NCI-H128 (cell line): ENCODE measurements at regions not wholly inside any gene's neighbourhood (a gene's known extent, or its start where the extent isn't known, plus 50 kb on each side); places are given as distances from the start of the nearest gene placed in this dataset.

ENCODE experiments used
- DNase-seq: peaks from one replicate; lab custom pipeline; 2025; ENCODE audit not compliant: unreplicated experiment; lab: John Stamatoyannopoulos, UW

DNA sequence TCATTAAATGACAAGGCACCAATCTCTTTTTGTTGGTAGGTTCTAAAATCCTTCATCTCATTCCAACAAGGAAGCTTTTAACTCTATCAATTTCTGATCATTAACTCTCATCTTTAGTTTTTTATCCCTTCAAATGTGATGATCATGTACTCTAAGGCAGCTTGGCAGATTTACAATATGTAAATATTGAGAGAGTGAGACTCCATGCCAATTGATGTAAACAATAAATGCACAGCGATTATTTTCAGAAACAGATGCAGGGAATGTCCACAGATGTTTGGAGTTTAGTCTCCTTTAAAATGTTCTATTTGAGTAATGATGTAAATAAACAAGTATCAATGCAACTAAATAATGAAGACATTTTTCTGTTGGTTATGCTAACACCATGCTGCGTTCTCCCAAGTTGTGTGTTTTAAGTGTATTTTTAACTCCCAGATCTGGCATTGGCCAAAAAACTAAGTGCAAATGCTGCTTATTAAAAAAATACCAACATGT lies 213.8 kb downstream of the AHR start:
- no peak for DNase-seq

DNA sequence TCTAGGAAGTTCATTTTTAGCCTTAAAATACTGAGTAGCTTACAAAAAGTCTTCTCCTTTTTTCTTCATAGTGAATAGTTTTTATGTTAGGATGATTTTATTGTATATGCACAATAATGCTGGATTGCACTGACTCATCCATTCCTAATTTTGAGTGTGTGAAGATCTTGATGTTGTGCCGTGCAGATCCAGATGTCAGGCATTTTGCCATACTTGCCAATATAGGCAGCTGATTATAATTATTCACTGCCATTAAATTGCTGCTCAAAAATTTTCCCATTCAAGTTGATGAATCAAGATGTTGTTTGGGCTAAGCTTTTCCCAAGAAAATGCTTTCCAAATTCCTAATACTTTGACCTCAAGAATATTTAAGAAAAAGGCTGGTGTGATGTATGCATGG lies 218.3 kb downstream of the AHR start:
- no peak for DNase-seq

DNA sequence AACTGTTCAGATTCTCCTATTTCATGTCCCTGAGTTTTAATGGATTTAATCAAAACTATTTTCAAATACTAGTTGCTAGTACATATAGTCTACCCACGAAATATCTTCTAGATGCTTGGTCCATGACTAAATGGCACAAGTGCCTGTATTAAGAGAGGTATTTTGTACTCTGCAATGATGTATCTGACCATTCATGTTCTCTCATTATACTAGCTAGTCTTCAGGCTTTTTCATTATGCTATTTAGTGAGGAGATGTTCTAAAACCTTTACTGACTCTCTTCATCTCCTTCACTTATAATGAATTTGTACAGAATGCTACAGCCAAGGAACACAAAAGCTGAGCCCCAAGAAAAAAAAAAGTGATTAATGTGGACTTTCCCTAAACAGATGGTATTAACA lies 222.5 kb downstream of the AHR start:
- no peak for DNase-seq

DNA sequence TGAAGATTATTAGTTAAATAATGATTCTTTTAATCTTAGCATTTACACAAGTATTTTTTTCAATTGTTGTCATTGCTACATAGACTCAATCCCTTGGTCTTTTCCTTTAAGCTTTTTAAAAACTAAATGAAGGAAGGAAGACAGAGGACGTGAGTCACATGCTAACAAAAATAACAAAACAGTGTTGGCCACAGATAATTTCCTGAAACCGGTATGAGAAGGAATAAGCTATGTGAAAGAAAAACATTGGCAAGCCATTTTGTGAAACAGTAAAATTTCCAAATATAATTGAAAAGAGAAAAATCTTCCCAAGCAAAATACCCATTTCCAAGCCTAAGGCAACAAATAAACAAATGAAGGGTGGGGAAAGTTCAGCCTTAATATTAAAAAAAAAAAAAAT lies 223.0 kb downstream of the AHR start:
- no peak for DNase-seq

DNA sequence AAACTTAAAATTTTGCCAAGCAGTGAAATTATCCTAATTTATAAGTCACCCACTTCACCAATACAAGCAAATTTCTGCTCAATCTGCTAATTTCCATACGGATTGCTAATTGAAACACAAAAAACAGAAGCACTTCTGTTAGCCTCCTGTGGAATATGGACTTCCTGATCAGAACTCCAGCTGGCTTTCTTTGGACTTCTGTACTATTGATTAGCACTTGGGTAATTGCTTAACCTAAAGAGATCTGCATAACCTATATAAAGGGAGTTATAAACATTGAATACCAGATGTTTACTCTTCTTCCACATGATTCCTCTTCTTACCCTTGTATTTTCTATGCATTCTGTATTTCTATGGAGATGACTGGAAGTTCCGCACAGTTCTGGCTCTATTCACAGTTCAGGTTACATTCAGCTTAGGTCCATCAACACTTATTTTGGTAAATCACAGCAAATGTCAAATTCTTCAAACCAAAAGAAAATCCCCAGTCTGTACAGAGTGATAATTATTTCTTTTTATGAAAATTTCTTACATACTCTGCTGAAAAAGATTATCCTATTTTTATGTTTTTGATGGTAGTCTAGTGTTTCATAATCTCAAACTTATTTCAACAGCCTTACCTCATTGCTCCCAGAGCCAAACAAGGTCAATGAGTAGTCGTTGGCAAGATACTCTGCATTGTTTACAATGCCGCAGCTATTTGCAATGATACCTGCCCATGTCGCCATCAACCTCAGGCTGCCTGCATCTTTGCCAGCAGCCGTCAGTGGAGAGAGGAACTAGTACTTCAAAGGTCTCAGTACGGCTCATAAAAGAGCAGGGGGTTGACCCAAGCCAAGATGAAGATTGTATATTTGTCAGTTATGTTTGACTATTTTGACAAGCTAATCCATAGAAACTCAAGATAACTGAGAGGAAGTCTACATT lies 225.6 kb downstream of the AHR start:
- DNase-seq = no peak

DNA sequence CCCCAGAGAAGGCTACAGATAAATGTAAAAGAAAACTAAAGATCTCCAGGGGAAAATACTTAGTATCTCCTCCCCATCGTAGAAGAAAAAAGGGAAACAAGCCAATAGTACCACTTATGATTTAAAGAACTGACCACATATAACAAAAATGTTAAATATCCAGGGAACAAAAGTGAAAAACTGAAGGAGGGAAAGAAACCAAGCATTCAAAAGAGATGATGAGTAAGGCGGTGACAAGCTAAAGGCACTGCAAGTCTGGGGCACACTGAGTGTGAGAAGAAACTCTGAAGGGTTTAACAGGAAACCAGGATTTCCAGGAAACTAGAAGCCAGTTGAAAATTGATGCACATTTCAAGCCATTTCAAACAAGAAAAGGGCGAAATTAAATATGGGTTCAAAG lies 226.3 kb downstream of the AHR start:
- no peak for DNase-seq

DNA sequence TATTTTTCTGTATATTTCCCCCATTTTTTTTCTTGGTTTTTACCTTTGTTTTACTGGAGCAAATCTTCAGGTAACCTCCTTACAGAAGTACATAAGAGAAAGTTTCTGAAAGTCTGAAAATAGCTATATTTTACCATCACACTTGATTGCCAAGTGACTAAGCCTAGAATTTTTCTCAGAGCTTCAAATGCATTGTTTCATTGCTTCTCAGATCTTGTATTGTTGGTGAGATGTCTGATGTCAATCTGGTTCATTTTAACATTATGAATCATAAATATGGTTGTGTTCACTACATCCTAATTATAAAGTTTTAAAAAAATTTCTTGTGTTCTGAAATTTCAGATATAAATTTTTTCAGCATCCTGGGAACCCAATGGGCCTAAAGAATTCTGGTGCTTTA lies 228.2 kb downstream of the AHR start:
- no peak for DNase-seq

DNA sequence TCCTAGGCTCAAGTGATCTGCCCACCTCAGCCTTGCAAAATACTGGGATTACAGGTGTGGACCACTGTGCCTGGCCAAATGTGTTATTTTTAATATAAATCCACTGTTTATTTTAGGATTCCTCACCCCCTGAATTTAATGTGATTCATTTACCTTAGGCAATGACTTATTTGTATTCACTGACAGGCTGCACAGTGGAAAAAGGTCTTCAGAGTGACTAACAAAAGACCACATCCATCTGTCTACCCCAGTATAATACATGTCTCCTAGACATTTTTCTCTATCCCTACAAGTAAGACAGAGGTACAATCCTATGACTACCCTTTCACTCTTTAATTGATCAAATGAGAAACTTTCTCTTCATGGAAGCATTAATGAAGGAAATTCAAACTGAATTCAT lies 230.2 kb downstream of the AHR start:
- DNase-seq = no peak

DNA sequence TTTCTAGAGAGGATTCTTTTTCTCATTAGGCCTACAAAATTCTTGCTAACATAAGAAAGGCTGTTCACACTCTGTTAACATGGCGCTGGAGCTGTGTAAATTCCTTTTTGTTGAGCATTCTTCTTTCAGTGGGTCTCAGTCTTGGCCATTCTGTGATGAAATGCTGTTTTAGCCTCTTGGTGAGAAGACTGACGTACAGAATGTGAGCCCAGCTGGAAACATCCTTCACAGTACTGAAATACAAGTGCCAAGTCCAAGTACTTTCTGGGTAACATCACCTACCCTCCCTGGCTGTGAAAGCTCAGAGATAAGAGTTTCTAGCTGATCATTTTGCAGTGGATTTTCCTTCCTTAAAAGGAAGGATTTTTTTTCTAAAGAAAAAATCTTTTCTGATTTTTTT lies 231.8 kb downstream of the AHR start:
- DNase-seq = no peak

DNA sequence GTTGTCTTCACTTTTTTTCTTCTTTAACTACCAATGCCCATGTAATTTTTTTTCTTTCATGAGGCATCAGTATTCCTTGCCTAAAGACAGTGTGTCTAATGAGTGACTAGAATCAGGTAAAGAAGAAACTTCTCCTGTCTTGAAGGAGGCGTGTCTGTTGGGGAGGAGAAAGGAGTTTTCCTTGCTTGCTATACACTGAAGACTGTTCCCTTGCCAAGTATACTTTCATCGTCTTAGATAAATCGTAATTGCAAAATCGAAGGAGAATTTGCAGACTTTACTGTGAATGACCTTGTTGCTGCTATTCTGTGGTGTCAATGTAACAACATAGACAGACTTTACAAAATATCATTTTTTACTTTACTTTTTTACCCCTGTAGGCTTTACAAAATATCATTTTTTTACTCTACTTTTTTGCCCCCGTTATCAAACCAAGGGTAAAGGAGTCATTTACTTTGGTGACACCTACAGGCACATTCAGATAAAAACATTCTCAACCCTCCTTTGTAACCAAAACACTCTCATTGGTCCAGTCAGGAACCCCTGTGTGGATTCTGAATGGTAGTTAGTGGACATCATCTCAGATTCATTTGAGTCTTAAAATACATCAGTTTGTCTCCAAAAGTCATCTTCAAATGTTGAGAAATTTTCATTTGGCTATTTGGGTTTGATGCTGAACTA lies 232.4 kb downstream of the AHR start:
- DNase-seq = no peak

DNA sequence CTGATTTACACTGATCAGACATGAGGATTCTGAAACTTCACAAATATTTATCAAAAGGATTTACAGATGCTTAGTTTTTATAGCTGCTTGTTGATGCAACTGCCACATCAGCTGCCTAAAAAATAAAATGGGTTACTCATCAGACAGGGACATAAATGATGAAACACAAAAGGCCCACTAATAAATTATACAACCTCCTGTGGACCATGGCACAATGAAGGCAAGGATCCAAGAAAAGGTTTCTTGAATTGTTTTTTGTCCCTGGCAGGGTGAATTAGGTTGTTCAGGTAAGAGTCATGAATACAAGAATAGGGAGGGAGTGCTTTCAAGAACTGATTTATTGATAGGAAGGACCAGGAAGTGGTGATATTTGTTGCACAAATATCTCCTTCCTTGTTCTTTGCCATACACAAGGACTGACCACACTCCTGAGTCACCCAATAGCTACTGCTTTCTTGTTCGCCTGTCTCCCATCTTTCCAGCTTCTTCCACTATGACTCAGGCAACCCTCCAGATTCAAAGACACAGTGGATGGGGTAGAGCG lies 234.5 kb downstream of the AHR start:
- DNase-seq = no peak

DNA sequence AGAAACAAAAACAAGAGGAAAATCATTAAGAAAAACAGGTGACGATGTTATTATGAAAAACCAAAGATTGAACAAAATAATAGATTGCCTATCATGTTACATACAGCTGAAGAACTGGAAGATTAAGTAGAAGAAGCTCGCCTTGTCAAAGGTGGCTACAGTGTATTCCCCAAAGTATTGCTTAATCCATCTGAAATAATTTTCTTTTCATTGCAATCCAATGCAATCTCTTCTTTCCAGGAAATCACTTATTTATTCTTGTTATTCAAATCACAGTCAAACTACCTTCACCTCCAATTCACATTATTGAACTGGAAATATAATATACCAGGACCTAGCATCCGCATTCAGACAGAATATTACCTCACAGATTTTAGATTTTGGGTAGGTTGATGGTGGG lies 235.9 kb downstream of the AHR start:
- no peak for DNase-seq

DNA sequence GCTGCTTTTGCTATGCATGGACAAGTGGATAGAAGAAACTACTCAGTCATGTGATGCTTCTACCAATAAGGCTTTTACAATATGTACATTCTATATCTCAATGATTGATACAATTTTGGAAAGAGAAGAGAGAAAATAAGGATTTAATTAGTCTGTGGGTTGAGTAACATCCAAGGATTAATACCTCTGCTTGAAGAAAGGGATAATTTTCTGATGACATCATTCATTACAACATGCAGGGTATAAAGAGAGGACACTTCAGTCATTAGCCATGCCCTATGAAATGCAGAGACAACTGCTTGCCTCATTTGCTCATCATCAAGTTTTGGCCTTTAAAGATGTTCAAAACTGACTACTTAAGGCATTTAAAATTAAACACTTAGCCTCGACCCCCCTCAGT lies 237.3 kb downstream of the AHR start:
- DNase-seq = no peak

DNA sequence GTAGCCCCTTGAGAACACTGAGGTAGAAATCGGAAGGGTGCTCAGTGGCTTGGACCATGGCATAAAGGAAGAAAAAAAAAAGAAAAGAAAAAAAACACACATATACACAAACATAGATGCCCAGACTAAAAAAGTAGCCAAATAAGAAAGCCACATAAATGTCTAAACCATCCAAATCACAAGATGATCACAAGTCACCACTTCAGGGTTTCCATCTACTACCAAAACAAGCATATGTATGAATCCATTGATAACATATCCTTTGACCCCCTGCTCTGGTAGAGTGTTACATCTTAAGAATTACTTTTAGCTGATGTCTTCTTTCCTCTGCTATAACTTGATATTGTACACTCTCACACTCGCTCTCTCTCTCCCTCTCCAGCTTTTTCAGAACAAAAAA lies 245.9 kb downstream of the AHR start:
- DNase-seq = no peak

DNA sequence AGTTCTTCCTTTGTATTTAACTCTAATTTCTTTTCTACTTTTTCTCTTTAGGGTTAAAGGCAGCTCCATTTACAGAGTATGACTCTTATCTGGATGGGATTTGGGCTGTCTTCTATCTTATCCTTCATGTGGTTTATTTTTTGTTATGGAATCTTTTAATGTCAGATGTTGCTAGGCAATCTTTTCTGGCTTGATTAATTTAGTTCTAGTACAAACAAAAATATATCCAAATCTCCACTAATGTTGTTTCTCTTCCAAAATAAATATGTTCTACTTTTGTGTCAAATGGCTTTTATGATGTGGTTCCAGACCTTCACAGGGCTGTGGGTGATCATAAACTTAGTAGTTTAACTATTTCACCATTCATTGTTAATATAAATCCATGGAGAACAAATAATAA lies 246.9 kb downstream of the AHR start:
- DNase-seq = no peak

DNA sequence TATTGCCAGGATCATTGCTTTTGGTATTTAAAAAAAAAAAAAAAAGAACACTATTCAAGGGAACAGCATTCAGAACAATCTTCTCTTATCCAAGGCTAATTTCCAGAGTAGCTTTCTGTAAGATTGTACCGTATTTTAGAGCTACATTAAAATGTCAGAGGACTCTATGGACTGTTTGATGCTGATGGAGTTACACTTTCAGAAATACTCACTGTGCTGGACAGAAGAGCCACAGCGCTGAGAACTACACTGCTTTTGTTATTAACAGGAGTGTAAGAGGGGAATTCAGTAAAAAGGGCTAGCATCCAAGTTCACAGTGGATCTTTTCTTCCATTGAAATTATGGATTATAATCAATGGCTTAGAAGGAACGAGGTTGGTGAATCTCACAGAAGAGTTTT lies 247.7 kb downstream of the AHR start:
- DNase-seq = no peak

DNA sequence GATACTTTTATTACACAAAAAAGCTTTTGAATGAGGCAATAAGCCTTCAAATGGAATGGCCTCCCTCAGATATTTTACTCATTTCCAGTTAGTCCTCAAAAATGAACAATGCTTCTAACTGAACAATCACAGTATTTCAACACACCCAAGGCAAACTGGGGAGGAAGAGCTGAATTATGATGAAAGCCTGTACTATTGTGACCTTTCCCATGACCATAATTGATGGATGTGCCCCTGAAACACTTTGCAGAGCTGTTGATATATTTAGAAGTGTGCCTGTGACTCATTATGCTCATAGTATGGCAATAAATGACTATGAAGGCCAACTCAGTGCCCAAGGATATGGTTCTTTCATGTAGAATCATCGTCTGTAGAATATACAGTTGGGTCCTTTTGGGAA lies 248.1 kb downstream of the AHR start:
- DNase-seq = no peak

DNA sequence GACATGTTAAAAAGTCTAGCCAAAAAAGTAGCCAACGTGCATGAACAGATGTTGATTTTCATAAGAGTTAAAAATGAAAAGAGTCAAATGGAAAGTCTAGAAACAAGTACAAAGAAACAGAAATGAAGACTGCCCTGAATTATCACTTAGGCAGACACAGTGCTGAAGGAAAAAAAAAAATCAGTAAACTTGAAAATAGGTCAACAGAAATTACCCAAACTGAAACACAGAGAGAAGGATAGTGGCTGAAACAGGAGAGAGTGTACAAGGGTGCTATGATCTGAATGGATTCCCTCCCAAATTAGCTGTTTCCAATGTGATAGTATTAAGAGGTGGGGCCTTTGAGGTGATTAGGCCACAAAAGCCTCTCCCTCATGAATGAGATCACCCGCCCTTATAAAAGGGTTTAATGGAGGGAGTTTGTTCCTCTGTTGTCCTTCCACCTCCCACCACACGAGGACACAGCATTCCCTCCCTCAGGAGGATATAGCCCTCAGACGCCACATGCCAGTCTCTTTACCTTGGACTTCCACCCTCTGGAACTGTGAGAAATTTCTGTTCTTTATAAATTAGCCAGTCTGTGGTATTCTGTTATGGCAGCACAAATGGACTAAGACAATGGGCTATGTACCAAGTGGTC lies 249.7 kb downstream of the AHR start:
- DNase-seq = no peak

DNA sequence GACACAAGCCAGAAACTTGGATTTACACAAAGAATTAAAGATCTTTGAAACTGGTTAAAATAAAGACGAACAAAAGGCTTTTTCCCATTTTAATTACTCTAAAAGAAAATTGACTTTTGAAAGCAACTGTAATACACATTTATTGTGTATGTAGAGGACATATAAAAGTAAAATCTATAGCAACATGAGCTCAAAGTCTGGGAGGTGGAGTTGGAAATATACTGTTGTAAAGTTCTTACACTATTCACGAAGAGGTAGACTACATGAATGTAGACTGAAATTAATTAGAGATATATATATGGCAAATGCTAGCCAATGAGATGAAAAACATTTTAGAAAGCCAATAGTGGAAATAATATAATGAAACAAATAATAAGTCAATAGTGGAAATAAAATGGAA lies 251.0 kb downstream of the AHR start:
- no peak for DNase-seq

DNA sequence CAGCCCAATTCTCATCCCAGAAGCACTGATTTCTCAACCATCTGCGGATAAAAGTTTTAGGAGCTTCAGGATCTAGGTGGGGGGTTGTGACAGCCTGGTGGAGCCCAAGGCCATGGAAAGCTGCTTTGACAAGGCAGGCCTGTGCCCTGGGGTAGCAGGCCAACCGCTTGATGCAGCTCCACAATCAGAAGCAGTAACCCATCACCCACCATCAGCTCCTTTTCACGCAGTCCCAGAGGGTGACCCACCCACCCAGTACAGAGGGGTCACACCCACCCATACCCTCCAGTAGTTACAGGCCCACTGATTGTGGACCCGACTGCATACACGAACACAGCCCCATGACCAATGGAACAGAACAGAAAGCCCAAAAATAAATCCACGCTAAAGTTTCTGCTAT lies 253.9 kb downstream of the AHR start:
- DNase-seq = no peak

DNA sequence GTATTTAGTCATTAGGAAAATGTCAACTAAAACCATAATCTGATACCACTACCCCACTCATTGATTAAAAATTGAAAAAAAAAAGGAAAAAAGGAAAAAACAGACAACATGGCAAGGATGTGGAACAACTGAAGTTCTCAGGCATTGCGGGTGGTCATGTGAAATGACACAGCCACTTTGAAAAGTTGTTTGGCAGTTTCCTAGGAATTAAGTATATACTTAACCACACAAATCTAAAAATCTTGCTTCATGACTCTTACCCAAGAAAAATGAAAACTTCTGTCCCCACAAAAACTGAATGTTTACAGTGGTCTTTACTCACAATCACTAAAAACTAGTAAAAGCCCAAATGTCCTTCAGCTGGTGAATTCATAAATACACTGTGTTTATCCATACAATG lies 254.5 kb downstream of the AHR start:
- DNase-seq = no peak
